ENCODE measurements at regions not wholly inside any gene's neighbourhood (a gene's known extent, or its start where the extent isn't known, plus 50 kb on each side); places are given as distances from the start of the nearest gene placed in this dataset.

- no peak for TF ChIP-seq EZH2 (IDR thresholded peaks at IDR 0.05; ENCODE audit: borderline replicate concordance, low read length)
- TF ChIP-seq CTCF (conservative IDR thresholded peaks at IDR 0.05 in 1 of 2, IDR thresholded peaks at IDR 0.05 in 1 of 2; ENCODE audit: extremely low read depth in 1 of 2, insufficient read depth in 1 of 2, low read depth in 1 of 2, low read length in 2 of 2) = no peak
Observed at GRCh38 chr1:118254491-118255425, 69.7 kb upstream of the SPAG17 start.

All from mammary epithelial cell (primary cell).